OCI-LY3 (cell line): ENCODE measurements at regions not wholly inside any gene's neighbourhood (a gene's known extent, or its start where the extent isn't known, plus 50 kb on each side); places are given as distances from the start of the nearest gene placed in this dataset.

Experiments used
- H2AFZ ChIP-seq: fragments of 200-600, 300-600 bp; shearing (Covaris generic); 2 replicates; pipeline ENCODE4 v1.6.0; 2014; ENCODE audit warnings: antibody characterized with exemption, low read depth, low read length
- H3K27ac ChIP-seq: fragments of 200-600, 300-600 bp; sonication (generic); 2 replicates; pipeline ENCODE4 v1.5.1; 2014; ENCODE audit warnings: mild to moderate bottlenecking, low read length, moderate library complexity, mixed read lengths
- H3K27me3 ChIP-seq: fragments of 200-600, 300-600 bp; sonication (generic); 2 replicates; pipeline ENCODE4 v1.6.1; 2014; ENCODE audit warnings: low read depth, low read length, mixed read lengths
- H3K36me3 ChIP-seq: fragments of 200-600, 300-600 bp; sonication (generic); replicated peaks from 2 replicates; pipeline ENCODE3; 2014; ENCODE audit warnings: low read depth, low read length, mixed read lengths
- H3K4me1 ChIP-seq: fragments of 300-600, 200-600 bp; sonication (generic); 2 replicates; pipeline ENCODE4 v1.6.1; 2014; ENCODE audit warnings: low read length, mixed read lengths
- H3K4me2 ChIP-seq: fragments of 200-600, 300-600 bp; sonication (generic); 2 replicates; pipeline ENCODE4 v1.6.1; 2014; ENCODE audit warnings: low read length, mixed read lengths
- H3K4me3 ChIP-seq: fragments of 300-600, 200-600 bp; sonication (generic); 2 replicates; pipeline ENCODE4 v1.5.1; 2014; ENCODE audit warnings: antibody characterized with exemption, mild to moderate bottlenecking, low read length, moderate library complexity
- H3K79me2 ChIP-seq: fragments of 300-600, 200-600 bp; shearing (Covaris generic); 2 replicates; pipeline ENCODE4 v1.6.1; 2014; ENCODE audit warnings: mild to moderate bottlenecking, low read length, mixed read lengths
- H3K9ac ChIP-seq: fragments of 300-600, 200-600 bp; shearing (Covaris generic); 2 replicates; pipeline ENCODE4 v1.6.0; 2014; ENCODE audit warnings: mild to moderate bottlenecking, low read length, moderate library complexity
- H3K9me3 ChIP-seq: fragments of 200-600, 300-600 bp; shearing (Covaris generic); 2 replicates; pipeline ENCODE4 v1.6.1; 2014; ENCODE audit warnings: low read length, mixed read lengths; ENCODE audit not compliant: insufficient read depth
- H4K20me1 ChIP-seq: fragments of 200-600, 300-600 bp; sonication (generic); 2 replicates; pipeline ENCODE4 v1.6.1; 2016; ENCODE audit warnings: low read length, mixed read lengths; ENCODE audit not compliant: insufficient read depth
- CTCF ChIP-seq: fragments of 200-600, 300-600 bp; sonication (generic); IDR thresholded peaks from 2 replicates; pipeline ENCODE4 v1.5.1; 2014; ENCODE audit warnings: antibody characterized with exemption, low read length, low read depth
- EZH2phosphoT487 ChIP-seq: fragments of 200-600 bp; shearing (Covaris generic); IDR thresholded peaks from 2 replicates; pipeline ENCODE4 v1.6.1; 2018; ENCODE audit warnings: antibody characterized with exemption, mixed run types, low read depth

DNA sequence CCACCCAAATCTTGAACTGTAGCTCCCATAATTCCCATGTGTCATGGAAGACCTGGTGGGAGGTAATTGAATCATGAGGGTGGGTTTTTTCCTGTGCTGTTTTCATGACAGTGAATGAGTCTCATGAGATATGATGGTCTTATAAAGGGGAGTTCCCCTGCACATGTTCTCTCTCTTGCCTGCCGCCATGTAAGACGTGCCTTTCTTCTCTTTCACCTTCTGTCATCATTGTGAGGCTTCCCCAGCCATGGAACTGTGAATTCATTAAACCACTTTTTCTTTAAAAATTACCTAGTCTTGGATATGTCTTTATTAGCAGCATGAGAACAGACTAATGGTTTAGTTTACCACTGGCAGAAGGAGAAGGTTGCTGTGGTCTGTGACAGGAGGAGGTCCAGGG, 111.5 kb upstream of the RAB18 start:
- Histone ChIP-seq H3K4me3 (no peak overlapping the region), H3K4me2 (no peak overlapping the region), H3K27me3 (no peaks in the 10 kb centered on the region), H3K9ac (no peak overlapping the region), H3K27ac (no peak overlapping the region), H3K4me1 (no peaks in the 10 kb centered on the region), H3K79me2 (no peaks in the 10 kb centered on the region), H3K36me3 (no peaks in the 10 kb centered on the region), H2AFZ (no peak overlapping the region), H3K9me3 (no peaks in the 10 kb centered on the region), H4K20me1 (no peaks in the 10 kb centered on the region)
- TF ChIP-seq EZH2phosphoT487 (no peak), CTCF (no peak)

- TF ChIP-seq CTCF: no peak
- no peak for TF ChIP-seq EZH2phosphoT487
- Histone ChIP-seq H2AFZ (no peak overlapping the region), H3K9me3 (no peaks in the 10 kb centered on the region), H3K9ac (no peak overlapping the region), H3K79me2 (no peaks in the 10 kb centered on the region), H3K4me3 (no peak overlapping the region), H3K27me3 (no peaks in the 10 kb centered on the region), H3K27ac (no peak overlapping the region), H3K4me2 (no peak overlapping the region), H3K36me3 (no peaks in the 10 kb centered on the region), H4K20me1 (no peaks in the 10 kb centered on the region), H3K4me1 (no peaks in the 10 kb centered on the region)
Measured at GRCh38 chr10:27391916-27392315, 112.2 kb upstream of the RAB18 start.

DNA sequence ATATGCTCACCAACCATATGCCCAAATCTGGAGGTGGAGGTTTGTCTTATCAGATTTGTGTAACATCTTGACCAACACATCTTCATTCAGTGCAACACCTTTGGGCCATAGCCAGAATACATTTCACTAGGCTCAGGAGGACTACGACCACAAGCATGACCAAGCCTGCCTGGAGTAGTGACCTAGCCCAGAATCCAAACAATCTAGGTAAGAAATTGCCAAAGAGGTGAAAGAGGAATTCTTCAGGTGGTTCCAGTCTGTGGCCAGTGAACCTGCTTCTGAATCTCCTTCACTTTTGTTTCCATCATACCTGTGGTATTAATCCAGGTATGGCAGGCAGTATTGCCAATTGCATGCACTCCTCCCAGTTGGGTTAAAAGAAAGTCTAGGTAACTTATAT, 112.8 kb upstream of the RAB18 start:
- Histone ChIP-seq H3K79me2 (no peaks in the 10 kb centered on the region), H3K4me3 (no peak overlapping the region), H3K27ac (no peak overlapping the region), H3K27me3 (no peaks in the 10 kb centered on the region), H2AFZ (no peak overlapping the region), H3K36me3 (no peaks in the 10 kb centered on the region), H4K20me1 (no peaks in the 10 kb centered on the region), H3K4me2 (no peak overlapping the region), H3K9me3 (no peaks in the 10 kb centered on the region), H3K9ac (no peak overlapping the region), H3K4me1 (no peaks in the 10 kb centered on the region)
- TF ChIP-seq EZH2phosphoT487: no peak
- TF ChIP-seq CTCF: no peak

DNA sequence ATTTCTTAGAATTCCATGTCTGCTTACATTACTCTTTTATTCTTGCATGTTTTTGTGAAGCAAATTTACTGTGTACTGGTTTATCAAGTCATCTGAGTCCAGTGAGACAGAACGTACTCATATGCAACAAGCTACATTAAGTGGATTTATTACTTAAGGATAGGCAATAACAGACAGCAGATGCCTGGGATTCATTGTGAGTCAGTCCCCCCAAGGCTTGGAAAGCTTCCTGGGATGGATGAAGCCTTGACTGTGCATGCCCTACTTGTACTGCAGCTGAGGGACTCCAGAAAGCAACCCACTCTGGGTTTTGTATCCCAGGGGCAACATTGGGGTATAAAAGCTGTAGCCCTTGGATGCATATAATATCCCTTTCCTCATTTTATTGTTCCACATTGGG, 113.4 kb upstream of the RAB18 start:
- H3K9me3 ChIP-seq: no peaks in the 10 kb centered on the region
- no peak overlapping the region for H3K4me2 ChIP-seq
- no peak overlapping the region for H3K9ac ChIP-seq
- H3K27me3 ChIP-seq: no peaks in the 10 kb centered on the region
- TF ChIP-seq CTCF: no peak
- no peak for TF ChIP-seq EZH2phosphoT487
- no peak overlapping the region for H2AFZ ChIP-seq
- no peaks in the 10 kb centered on the region for H3K36me3 ChIP-seq
- no peak overlapping the region for H3K4me3 ChIP-seq
- no peak overlapping the region for H3K27ac ChIP-seq
- no peaks in the 10 kb centered on the region for H3K4me1 ChIP-seq
- no peaks in the 10 kb centered on the region for H3K79me2 ChIP-seq
- H4K20me1 ChIP-seq: no peaks in the 10 kb centered on the region
